ENCODE measurements at regions not wholly inside any gene's neighbourhood (a gene's known extent, or its start where the extent isn't known, plus 50 kb on each side); places are given as distances from the start of the nearest gene placed in this dataset.

DNA sequence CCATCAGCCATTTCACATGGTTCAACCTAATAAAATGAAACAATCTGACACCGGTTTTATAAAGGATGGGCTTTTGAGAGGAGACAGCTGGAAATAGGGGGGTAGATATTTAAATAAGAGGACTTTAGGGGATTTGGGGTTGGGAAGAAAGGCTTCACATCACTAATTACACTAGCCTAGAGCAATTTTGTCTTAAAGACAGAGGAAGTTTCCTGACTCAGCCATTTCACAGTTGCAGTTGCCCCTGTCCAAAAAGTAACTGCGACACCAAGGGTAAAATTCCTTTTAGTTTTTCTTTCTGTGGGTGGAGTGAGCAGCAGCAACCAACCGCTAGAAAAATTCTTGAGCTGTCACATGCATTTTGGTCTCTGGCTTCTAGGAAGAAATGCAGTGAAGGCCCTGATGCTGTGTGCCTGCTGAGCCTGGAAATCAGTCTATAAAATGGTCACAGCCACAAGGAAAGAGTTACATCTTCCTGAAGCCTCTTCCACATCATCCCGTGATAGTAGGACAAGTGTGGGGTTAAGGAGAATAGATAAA is 233.6 kb downstream of the ZNF674 start:
- no peak for ATAC-seq
- intact Hi-C loops (cut with DNase I): no loop called here
- DNase-seq: no peak

DNA sequence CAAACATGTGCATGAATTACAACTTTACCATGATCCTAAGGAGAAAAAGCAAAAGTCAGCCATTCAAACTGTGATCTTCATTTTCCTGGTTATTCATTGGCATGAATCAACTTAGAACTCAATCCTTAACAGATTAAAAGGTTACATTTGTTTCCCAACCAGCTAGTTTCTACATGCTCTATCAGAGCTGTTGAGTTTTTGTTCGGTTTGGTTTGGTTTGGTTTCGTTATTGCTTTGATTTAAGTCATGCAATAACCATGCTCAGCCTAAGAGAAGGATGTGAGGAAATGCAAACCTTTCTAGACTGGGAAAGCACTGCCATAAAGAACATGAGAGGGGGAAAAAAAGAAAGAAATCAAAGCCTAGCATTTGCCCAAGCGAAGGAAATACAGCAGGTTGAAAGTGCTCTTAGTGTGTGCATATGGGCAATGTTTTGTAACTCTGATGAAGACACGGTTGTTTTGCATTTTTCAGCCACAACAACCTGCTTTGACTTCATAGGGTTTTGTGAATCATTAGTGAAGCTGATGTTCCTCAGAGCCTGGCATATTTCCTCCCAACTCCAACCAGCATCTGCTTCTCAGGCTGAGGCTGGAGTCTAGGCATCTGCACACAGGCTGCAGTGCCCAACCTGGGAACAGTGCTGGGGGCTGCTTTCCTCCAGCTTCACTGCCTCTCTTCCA is 234.3 kb downstream of the ZNF674 start:
- DNase-seq (no peak), ATAC-seq (no peak)
- intact Hi-C loops (cut with DNase I): no loop called here

DNA sequence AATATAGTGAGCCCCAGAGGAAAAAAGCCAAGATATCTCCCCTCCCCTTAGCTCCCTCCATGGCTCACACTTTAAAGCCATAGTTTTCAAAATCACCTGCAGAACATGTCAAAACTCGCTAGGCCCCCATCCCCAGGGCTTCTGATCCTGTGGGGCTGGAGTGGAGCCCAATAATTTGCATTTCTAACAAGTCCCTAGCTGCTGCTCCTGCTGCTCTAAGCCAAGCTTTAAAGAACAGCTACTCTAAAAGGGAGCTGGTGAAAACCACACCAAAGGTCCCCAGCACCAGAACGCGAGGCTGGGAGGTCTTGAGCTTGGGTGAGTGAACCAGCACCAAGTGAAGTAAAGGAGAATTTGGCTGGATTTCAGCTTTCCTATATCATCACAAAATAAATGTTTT is 237.1 kb downstream of the ZNF674 start:
- no peak for DNase-seq
- ATAC-seq: no peak
- intact Hi-C loops (cut with DNase I): no loop called here

DNA sequence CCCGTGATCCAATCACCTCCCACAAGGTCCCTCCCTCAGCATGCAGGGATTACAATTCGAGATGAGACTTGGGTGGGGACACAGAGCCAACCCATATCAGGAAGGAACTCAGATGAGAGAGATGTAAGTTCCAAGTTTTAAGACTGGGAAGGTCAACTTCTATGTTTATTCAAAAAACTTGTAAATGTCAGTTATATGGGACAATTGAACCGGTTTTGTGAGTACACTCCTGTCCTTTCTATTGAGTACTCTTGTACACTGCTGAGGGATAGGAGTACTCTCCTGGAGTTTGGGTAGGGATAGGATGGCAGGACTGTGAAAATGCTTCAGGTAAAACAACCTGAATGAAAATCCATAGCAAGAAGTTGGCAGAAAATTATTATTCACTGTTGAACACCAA is 239.1 kb downstream of the ZNF674 start:
- intact Hi-C loops (cut with DNase I): no loop called here
- DNase-seq: no peak
- no peak for ATAC-seq

DNA sequence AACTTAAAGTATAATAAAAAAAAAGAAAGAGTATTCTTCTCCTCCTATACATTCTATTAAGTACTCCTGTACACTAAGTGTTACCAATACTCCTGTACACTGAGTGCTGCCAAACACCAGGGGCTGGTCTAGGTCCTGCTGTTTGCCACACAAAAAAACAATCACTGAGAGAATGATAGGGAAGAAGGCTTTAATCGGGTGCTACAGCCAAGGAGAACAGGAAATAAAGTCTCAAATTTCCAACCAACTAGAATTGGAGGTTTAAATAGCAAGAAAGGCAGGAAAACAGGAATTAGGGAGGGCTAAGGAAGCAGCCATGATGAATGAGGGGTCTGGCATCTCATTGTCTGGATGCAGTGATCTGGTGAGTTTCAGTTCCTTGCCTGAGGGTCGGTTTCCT is 239.8 kb downstream of the ZNF674 start:
- intact Hi-C loops (cut with DNase I): no loop called here
- ATAC-seq (no peak), DNase-seq (no peak)

DNA sequence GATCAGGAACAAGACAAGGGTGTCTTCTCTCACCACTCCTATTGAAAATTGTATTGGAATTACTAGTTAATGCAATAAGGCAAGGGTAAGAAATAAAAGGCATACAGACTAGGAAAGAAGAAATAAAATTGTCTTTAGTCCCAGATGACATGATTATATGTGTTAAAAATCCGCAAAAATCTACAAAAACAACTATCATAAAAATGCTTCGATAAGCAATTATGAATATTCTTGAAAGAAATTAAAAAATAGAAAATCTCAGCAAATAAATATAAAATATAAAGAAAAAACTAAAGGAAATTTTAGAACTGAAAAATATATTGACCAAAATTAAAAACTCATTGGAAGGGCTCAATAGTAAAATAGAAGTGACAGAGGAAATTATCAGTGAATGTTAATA is 243.3 kb downstream of the ZNF674 start:
- DNase-seq: no peak
- intact Hi-C loops (cut with DNase I): no loop called here
- ATAC-seq: no peak

DNA sequence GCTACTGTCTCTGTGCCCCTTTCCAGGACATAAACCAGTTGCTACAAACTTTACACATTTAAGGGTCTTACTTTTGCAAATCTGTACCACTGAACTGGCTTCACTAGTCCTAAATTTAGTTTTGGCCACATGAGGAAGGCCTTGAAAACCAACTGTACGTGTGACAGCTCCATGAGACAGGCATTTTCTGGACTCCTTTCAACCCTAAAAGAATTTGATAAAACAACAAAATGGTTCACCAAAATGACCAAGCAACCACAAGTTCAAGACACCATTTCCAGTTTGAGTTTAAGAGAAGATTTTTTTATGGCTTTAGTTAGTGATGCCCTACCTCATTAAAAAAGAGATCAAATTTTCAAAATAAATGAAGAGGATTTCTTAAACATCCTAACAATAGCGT is 246.4 kb downstream of the ZNF674 start:
- DNase-seq: no peak
- no peak for ATAC-seq
- intact Hi-C loops (cut with DNase I): no loop called here

DNA sequence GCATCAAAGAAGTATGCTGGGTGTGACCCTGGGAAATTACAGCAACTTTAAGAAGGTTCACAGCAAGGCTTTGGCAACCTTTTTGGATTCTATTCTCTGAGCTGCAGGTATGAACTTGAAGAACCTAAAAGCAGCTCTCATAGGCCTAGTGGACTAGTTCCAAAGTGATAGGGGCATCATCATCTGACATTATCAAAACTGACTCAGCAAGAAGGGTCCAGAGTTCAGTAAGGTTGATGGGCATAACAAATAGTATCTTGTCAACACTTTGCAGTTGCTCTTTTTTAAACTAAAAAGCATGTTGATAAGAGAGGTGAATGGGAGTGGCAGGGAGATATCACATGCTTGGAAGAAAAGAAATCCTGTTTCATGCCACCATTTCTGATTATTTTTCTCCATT is 249.3 kb downstream of the ZNF674 start:
- intact Hi-C loops (cut with DNase I): no loop called here
- no peak for DNase-seq
- peak in 1 of 2 donors; percentile 57 for ATAC-seq

DNA sequence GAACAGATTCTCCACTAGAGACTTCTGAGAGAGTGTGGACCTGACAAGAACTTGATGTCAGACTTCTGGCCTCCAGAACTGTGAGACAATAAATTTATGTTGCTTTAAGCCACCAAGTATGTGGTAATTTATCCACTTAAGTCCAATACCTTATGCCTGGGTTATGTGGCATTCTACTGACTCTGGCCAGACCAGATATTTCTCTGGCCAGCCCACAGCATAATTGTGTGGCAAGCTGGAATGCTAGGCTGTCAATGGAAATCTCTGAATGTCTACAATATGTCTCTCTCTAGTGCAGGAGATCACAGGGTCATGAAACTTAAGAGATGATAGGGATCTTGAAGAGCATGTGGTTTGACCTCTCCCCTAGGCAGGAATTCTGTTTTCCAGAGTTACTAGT is 251.0 kb downstream of the ZNF674 start:
- intact Hi-C loops (cut with DNase I): no loop called here
- ATAC-seq (no peak), DNase-seq (no peak)

DNA sequence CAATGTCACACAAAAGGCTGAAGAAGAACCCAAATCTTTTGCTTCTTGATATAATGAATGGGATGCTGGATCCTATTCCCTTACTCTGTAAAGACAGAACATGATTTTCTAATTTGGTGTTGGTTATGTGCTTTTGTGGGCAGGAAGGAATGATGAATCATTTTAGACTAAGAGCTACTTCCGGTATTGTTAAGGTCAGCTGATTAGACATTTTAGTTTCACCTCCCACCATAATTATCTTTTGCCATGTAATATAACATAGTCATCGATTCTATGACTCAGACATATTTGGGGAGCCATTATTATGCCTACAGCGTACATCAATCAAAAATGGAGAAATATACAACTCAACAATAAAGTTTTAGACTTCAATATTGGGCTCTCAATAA is 265.3 kb downstream of the ZNF674 start:
- ATAC-seq (no peak), DNase-seq (no peak)
- intact Hi-C loops (cut with DNase I): no loop called here

DNA sequence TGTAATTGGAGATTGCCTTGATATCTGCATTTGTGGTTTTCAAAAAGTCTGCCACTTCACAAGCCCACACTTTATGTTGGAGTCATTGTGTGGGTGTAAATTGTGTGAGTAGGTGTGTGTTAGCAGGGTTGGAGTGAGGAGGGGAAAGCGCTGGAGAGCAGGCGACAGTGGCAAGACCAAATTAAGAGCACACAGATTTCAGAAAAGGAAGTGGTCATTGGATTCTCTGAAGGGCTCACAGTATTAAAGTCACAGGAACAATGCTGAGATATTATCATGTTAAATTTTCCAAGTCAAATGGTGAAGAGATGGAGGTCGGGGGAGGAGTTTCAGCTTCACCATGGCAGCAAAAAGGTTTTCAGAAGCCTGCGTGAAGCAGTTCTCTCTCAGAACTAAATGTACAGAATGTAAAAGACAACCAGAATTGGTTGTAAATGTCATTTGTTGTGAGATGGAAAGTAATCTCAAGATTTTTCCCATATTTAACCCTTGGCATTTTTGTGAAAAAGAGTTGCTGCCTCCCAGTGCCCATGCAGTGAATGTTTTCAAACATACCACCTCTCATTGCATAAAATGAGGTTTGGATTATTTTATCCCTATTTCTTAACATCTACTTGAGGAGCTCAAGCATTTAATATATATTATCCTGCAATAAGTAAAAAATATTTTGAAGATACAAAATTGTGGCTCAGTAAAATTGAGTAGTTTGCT is 265.9 kb downstream of the ZNF674 start:
- intact Hi-C loops (cut with DNase I): no loop called here
- ATAC-seq (no peak), DNase-seq (no peak)

DNA sequence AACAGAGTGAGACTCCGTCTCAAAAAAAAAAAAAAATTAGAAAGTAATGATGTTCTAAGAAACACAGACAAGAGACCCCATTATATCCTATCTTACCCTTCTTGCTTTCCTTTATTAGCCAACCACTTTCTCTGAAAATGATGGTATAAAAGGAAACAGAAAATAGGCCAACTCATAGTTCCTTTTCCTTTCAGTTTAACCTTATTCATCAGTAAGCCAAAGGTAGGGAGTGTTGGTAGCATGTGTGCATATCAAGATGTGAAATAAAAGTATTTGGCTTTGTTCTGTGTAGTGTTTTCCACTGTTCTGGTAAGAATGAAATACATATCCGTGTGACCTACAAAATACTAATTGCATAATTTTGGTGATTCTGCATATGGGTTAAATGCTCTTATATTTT is 266.6 kb downstream of the ZNF674 start:
- no peak for ATAC-seq
- intact Hi-C loops (cut with DNase I): no loop called here
- DNase-seq: no peak

DNA sequence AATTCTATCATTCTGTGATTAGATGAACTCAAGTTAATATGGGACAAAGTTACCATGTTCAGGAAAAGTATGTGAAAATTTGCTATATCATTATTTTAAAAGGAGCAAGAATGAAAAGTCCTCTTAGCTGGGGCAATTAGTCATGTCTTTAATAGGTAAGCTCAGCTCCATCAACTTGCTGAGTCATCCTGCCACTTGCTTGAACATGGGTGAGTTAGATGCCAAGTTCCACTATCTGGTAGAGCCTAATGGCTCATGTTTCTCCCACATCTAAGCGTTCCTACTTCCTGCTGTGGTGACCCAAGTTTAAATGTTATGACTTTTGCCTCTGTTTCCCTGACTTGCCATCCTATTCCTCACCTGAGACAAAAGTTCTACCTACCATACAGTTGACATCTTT is 276.8 kb downstream of the ZNF674 start:
- intact Hi-C loops (cut with DNase I): no loop called here
- DNase-seq (no peak), ATAC-seq (peak in 1 of 2 donors; percentile 46)

DNA sequence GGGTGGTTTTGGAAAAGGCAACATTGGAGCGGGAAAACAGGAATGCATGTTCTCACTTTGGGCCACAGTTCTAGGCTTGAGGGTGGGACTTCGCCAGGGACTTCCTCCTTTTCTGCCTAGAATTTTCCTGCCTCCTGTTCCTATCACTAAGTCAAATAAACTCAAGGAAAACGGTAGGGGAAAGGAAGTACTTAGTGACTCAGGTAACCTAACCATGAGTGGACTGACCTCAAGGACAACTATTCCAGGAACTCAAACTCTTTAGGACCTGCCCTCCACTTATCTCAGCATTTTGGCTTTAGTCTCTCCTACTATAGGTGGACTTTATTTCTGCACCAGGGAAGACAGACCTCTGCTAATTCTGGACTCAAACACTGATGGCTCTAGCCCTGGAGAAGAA is 281.7 kb downstream of the ZNF674 start:
- intact Hi-C loops (cut with DNase I): no loop called here
- ATAC-seq: no peak

DNA sequence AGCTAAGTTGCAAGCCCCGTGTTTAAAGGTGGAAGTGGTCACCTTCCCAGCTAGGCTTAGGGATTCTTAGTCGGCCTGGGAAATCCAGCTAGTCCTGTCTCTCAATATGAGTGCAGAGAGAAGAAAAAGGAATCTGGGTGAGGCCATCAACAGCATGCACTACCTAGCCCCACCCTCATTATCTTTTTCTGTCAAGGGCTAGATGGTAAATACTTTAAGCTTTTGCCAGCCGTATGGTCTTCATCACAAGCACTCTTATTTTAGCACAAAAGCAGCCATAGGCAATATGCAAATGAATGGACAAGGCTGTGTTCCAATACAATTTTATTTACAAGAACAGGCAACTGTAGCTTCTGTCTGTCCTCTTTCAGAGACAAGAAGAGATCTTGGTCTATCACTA is 282.9 kb downstream of the ZNF674 start:
- ATAC-seq: no peak
- intact Hi-C loops (cut with DNase I): no loop called here
- DNase-seq: no peak

More for the DNA sequence above, 281.7 kb downstream of the ZNF674 start:
- DNase-seq: no peak

DNA sequence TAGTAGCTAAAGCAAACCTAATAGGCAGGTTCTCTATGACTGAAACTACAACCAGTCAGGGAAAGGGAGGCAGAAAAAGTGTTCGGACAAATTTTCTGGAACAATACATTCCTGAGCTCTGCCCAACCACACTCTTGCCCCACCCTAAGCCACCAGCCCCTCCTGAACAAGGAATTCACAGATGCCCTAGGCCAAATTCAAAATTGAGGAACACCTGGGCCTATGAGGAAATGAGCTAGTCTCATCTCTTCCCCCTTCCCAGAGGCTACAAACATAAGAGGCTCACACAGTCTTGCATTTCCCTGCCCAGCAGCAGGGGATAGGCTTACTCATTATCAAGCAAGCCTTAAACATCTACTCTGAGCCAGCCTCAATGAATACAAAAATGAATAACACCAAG is 284.7 kb downstream of the ZNF674 start:
- ATAC-seq: no peak
- intact Hi-C loops (cut with DNase I): no loop called here
- DNase-seq: no peak

DNA sequence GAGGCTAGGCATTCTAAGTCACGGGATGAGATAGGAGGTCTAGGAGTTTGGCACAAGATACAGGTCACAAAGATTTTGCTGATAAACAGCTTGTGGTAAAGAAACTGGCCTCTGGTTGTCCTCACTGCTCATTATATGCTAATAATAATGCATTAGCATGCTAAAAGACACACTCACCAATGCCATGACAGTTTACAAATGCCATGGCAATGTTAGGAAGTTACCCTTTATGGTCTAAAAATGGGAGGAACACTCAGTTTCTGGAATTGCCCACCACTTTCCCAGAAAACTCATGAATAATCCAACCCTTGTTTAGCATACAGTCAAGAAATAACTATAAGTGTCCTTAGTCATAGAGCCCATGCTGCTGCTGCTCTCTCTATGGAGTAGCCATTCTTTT is 286.9 kb downstream of the ZNF674 start:
- no peak for ATAC-seq
- no peak for DNase-seq
- intact Hi-C loops (cut with DNase I): no loop called here

DNA sequence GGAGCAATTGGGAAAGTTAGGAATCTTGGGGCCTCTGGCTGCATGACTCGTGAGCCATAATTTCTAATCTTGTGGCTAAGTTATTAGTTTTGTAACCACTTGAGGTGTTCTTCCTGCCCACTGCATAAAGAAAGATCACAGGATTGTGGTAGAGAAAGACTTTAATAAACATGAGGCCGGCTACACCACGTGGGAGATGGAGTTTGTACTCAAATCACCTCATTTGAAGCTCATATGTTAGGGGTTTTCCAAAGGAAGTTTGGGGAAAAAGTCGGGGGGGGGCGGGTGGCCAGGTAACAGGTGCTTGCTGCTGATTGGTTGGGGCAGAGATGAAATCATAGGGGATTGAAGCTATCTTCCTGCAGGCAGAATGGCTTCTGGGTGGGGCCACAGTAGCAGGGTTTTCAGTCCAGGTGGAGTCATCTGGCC is 287.8 kb downstream of the ZNF674 start:
- intact Hi-C loops (cut with DNase I): no loop called here
- ATAC-seq: no peak
- no peak for DNase-seq

DNA sequence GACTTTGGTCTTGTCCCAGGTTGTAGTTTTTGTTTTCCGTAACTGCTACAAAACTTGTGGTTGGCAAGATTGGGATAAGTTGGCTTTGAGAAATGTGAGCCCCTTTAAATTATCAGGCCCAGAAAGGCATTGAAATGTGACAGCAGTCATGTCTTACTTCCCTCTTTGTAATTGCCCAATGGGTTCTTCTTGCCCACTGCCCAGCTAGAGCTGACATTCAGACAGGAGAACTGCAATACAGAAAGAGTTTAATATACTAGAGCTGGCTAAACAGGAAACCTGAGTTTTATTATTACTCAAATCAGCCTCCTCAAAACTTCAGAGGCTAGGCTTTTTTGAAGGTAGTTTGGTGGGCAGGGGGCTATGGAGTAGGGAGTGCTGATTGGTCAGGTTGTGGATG is 288.3 kb downstream of the ZNF674 start:
- intact Hi-C loops (cut with DNase I): no loop called here
- no peak for DNase-seq
- no peak for ATAC-seq

DNA sequence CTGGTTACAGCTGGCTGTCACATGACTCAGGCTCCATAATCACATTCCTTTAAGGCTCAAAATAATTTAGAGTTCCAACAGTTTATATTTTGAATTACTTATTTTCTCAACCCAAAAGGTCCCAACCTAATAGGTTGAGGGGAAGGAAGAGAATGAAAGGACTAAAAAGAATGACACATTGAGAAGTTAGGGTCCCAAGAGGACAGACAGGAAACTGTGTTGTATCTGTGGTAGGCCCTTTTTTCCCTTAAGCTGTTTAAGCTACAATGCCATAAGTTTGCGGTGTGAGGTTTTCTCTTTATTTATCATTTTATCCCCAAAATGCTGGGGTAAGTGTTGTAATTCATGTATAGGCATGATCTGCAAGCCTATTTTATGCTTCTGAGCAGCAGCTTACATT is 290.2 kb downstream of the ZNF674 start:
- no peak for DNase-seq
- intact Hi-C loops (cut with DNase I): no loop called here
- no peak for ATAC-seq

DNA sequence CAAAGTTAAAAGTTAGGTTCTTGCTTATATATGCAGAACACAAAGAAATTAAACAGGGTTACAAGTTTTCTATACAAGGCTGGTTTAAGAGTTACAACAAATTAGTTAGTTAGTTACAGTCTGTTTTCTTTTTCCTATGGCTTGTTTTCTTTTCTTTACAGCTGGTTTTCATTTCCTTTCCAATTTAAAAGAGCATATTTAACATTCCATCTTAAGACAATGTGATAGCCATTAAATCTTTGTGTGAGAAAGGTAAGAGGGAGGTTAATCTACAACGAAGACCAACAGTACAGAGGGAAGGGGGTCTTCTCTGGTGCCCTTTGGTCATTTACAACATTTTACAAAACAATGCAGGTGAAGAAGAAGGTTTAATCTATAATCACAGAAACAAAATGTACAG is 290.6 kb downstream of the ZNF674 start:
- intact Hi-C loops (cut with DNase I): no loop called here
- no peak for DNase-seq
- ATAC-seq: no peak

Measured in left cardiac atrium (tissue), 4 donors.